COLO668 (cell line): ENCODE measurements at regions not wholly inside any gene's neighbourhood (a gene's known extent, or its start where the extent isn't known, plus 50 kb on each side); places are given as distances from the start of the nearest gene placed in this dataset.

Experiments
- DNase-seq: peaks from one replicate; lab custom pipeline; 2025; ENCODE audit not compliant: unreplicated experiment; lab: John Stamatoyannopoulos, UW

- DNase-seq, result no peak
Measured at GRCh38 chr2:190807886-190808285, 72.7 kb upstream of the GLS start.

GRCh38 chr2:190809139-190809764 is 71.4 kb upstream of the GLS start:
- no peak for DNase-seq

GRCh38 chr2:190809876-190810525 is 70.6 kb upstream of the GLS start:
- DNase-seq, result no peak

GRCh38 chr2:190810981-190811587 is 69.5 kb upstream of the GLS start:
- no peak for DNase-seq

GRCh38 chr2:190811811-190812210 is 68.8 kb upstream of the GLS start:
- DNase-seq, result no peak

- DNase-seq, result no peak
Measured at GRCh38 chr2:190812506-190813294, 67.9 kb upstream of the GLS start.

- DNase-seq, result no peak
Measured at GRCh38 chr2:190815226-190815625, 65.4 kb upstream of the GLS start.

- no peak for DNase-seq
Measured at GRCh38 chr2:190817082-190817481, 63.5 kb upstream of the GLS start.

GRCh38 chr2:190819840-190820301 is 60.8 kb upstream of the GLS start:
- no peak for DNase-seq

- DNase-seq, result no peak
Measured at GRCh38 chr2:190820416-190820815, 60.2 kb upstream of the GLS start.

- DNase-seq, result no peak
Measured at GRCh38 chr2:190822043-190822442, 58.6 kb upstream of the GLS start.

GRCh38 chr2:190827720-190828119 is 52.9 kb upstream of the GLS start:
- DNase-seq, result no peak

GRCh38 chr2:190829642-190830041 is 51.0 kb upstream of the GLS start:
- DNase-seq, result no peak
